Aorta (tissue), 5 donors: ENCODE measurements at regions not wholly inside any gene's neighbourhood (a gene's known extent, or its start where the extent isn't known, plus 50 kb on each side); places are given as distances from the start of the nearest gene placed in this dataset.
A peak's percentile ranks its signal among the peaks of the same experiment; 100 is the strongest.

Experiments used
- ATAC-seq: fragments of 200-7000 bp; cut with Tn5 transposase; one replicate; pipeline ENCODE4 v1.9.1; 2022; ENCODE audit warnings: moderate library complexity; ENCODE audit not compliant: low FRiP score
- DNase-seq, 2 donors: peaks; one replicate each; pipeline ENCODE4 v3.0.0-alpha.2; 2020
- H3K27ac ChIP-seq, 2 donors: one replicate each; pipeline ENCODE4 v1.5.1; 2013; ENCODE audit warnings: low read length in 2 of 2, mild to moderate bottlenecking in 2 of 2, moderate library complexity in 2 of 2, control low read depth in 1 of 2, inconsistent platforms in 1 of 2, low read depth in 1 of 2
- H3K27me3 ChIP-seq, 2 donors: one replicate each; pipeline ENCODE4 v1.6.1; 2013; ENCODE audit warnings: control low read depth in 1 of 2, low read length in 1 of 2, mild to moderate bottlenecking in 1 of 2, moderate library complexity in 1 of 2; ENCODE audit not compliant: insufficient read depth in 2 of 2, control insufficient read depth in 1 of 2
- H3K36me3 ChIP-seq, 2 donors: one replicate each; pipeline ENCODE4 v1.6.1; 2013; ENCODE audit warnings: control low read depth in 1 of 2, low read length in 1 of 2, mild to moderate bottlenecking in 1 of 2; ENCODE audit not compliant: insufficient read depth in 2 of 2, control insufficient read depth in 1 of 2
- H3K4me1 ChIP-seq, 2 donors: one replicate each; pipeline ENCODE4 v1.6.1; 2013; ENCODE audit warnings: low read length in 2 of 2, control low read depth in 1 of 2, mild to moderate bottlenecking in 1 of 2, moderate library complexity in 1 of 2; ENCODE audit not compliant: insufficient read depth in 2 of 2, control insufficient read depth in 1 of 2
- H3K4me3 ChIP-seq, 2 donors: one replicate each; pipeline ENCODE4 v1.5.1; 2013; ENCODE audit warnings: low read length in 2 of 2, control low read depth in 1 of 2, mild to moderate bottlenecking in 1 of 2
- H3K9me3 ChIP-seq: one replicate; pipeline ENCODE4 v1.6.1; 2013; ENCODE audit warnings: mild to moderate bottlenecking, low read length; ENCODE audit not compliant: control insufficient read depth
- WGBS, 2 donors: extraction: QIAGEN DNeasy Blood & Tissue Kit; methylation state at CpG; one replicate each; pipeline ENCODE4 v1.1.7; 2013; 5-methylcytosine and 5-hydroxymethylcytosine counted together
- intact Hi-C, 2 donors: fragments of 100-400 bp; cut with DNase I; formaldehyde crosslinking; loops; one replicate each; pipeline versions ENCODE4 v1.14.2 to v1.15.0; 2022
- donor health status: healthy with polysubstance abuse.
- donor health status: Bipolar disorder and iron deficiency.
- donor health status: DM: no; HTN: no; CAD: no.
- donor health status: DM: no; HTN: no; CAD: no.
- donor health status: DM: yes; HTN: yes; CAD: no.

DNA sequence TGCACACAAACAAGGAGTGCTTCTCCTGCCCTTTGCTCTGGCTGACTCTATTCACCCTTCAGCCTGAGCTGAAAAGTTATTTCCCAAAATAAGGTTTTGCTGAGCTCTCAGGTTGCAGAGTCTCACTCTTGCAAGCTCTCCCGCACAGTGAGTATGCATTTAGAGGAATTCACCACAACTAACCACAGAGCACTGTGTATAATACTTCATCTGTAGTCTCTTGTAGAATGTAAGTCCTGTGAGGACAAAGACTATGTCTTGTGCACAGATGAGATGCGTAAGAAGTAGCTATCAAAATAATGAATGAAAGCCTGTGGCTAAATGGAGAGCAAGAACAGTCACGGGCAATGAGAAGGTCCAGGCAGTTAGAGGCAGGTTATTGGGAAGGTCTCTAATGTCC, 156.5 kb upstream of the SLCO3A1 start:
- Histone ChIP-seq H3K4me3 (no peak overlapping the region), H3K9me3 (no peaks in the 10 kb centered on the region), H3K4me1 (no peaks in the 10 kb centered on the region), H3K27me3 (no peaks in the 10 kb centered on the region), H3K27ac (no peak overlapping the region), H3K36me3 (no peaks in the 10 kb centered on the region)
- no peak for DNase-seq
- 82 to 85% methylated on average over 3 of the region's 3 CpGs for WGBS, 2 donors
- ATAC-seq = no peak
- intact Hi-C loops = loop anchor here in 1 of 2 donors (5.0 kb wide), 1 partner anchor 155 kb away; the partner anchor contains the start of gene SLCO3A1

GRCh38 chr15:91698241-91698640, 155.3 kb upstream of the SLCO3A1 start:
- H3K27ac ChIP-seq = no peak overlapping the region
- WGBS, 2 donors = 83 to 85% methylated on average over 4 of the region's 4 CpGs
- H3K4me3 ChIP-seq = no peak overlapping the region
- no peak for ATAC-seq
- no peaks in the 10 kb centered on the region for H3K36me3 ChIP-seq
- no peak for DNase-seq
- intact Hi-C loops = loop anchor here in 1 of 2 donors (5.0 kb wide), 1 partner anchor 154 kb away; the partner anchor contains the start of gene SLCO3A1
- H3K4me1 ChIP-seq = no peaks in the 10 kb centered on the region
- no peaks in the 10 kb centered on the region for H3K27me3 ChIP-seq
- H3K9me3 ChIP-seq = no peaks in the 10 kb centered on the region

- intact Hi-C loops = loop anchor here (5.0 to 10.0 kb wide), 2 partner anchors 153 to 385 kb away; partner anchors contain the start of gene SLCO3A1 (in 1 of the 2)
Measured at GRCh38 chr15:91699741-91700140, 153.8 kb upstream of the SLCO3A1 start.

GRCh38 chr15:91703274-91703673, 150.2 kb upstream of the SLCO3A1 start:
- DNase-seq (no peak), ATAC-seq (no peak)
- WGBS, 2 donors = 92 to 93% methylated on average over 2 of the region's 2 CpGs
- Histone ChIP-seq H3K36me3 (no peaks in the 10 kb centered on the region), H3K4me1 (no peaks in the 10 kb centered on the region), H3K9me3 (no peaks in the 10 kb centered on the region), H3K4me3 (no peak overlapping the region), H3K27ac (no peak overlapping the region), H3K27me3 (no peaks in the 10 kb centered on the region)
- intact Hi-C loops = loop anchor here in 1 of 2 donors (10.0 kb wide), 1 partner anchor 382 kb away; no protein-coding TSS in a partner anchor

More at GRCh38 chr15:91699741-91700140, 153.8 kb upstream of the SLCO3A1 start:
- H3K4me3 ChIP-seq = no peak overlapping the region
- DNase-seq (no peak), ATAC-seq (no peak)
- H3K9me3 ChIP-seq = no peaks in the 10 kb centered on the region
- H3K4me1 ChIP-seq = no peaks in the 10 kb centered on the region
- H3K27ac ChIP-seq = no peak overlapping the region
- WGBS, 2 donors = 55 to 80% methylated on average over 1 of the region's 1 CpG
- H3K36me3 ChIP-seq = no peaks in the 10 kb centered on the region
- H3K27me3 ChIP-seq = no peaks in the 10 kb centered on the region

GRCh38 chr15:91704343-91704742, 149.2 kb upstream of the SLCO3A1 start:
- intact Hi-C loops = loop anchor here in 1 of 2 donors (10.0 kb wide), 1 partner anchor 380 kb away; no protein-coding TSS in a partner anchor
- H3K4me1 ChIP-seq = no peaks in the 10 kb centered on the region
- H3K4me3 ChIP-seq = no peak overlapping the region
- no peak overlapping the region for H3K27ac ChIP-seq
- DNase-seq = no peak
- no peaks in the 10 kb centered on the region for H3K36me3 ChIP-seq
- ATAC-seq = no peak
- H3K9me3 ChIP-seq = no peaks in the 10 kb centered on the region
- 15 to 19% methylated on average over 5 of the region's 5 CpGs for WGBS, 2 donors
- H3K27me3 ChIP-seq = no peaks in the 10 kb centered on the region

- H3K36me3 ChIP-seq = no peaks in the 10 kb centered on the region
- H3K27me3 ChIP-seq = no peaks in the 10 kb centered on the region
- no peak overlapping the region for H3K27ac ChIP-seq
- no peaks in the 10 kb centered on the region for H3K9me3 ChIP-seq
- peak; percentile 86 for ATAC-seq
- DNase-seq = peak; percentile 84 to 87
- WGBS, 2 donors = 21 to 22% methylated on average over 9 of the region's 9 CpGs
- intact Hi-C loops = loop anchor here (5.0 to 10.0 kb wide), 2 partner anchors 376 to 378 kb away; no protein-coding TSS in a partner anchor
- H3K4me1 ChIP-seq = no peaks in the 10 kb centered on the region
- no peak overlapping the region for H3K4me3 ChIP-seq
Measured at GRCh38 chr15:91706322-91707032, 147.0 kb upstream of the SLCO3A1 start.

DNA sequence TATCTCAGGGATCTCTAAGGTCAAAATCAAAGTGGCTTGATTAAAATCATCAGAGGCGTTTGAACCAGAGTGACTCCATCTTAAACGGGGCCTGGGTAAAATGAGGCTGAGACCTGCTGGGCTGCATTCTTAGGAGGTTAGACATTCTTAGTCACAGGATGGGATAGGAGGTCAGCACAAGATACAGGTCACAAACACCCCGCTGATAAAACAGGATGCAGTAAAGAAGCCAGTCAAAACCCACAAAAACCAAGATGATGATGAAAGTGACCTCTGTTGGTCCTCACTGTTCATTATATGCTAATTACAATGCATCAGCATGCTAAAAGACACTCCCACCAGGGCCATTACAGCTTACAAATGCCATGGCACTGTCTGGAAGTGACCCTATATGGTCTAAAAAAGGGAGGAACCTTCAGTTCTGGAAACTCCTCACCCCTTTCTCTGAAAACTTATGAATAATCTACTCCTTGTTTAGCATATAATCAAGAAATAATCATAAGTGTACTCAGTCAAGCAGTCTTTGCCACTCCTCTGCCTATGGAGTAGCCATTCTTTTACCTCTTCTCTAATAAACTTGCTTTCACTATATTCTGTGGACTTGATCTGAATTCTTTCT, 143.3 kb upstream of the SLCO3A1 start:
- Histone ChIP-seq H3K4me3 (no peak overlapping the region), H3K36me3 (no peaks in the 10 kb centered on the region), H3K27ac (no peak overlapping the region), H3K4me1 (no peaks in the 10 kb centered on the region), H3K27me3 (no peaks in the 10 kb centered on the region), H3K9me3 (no peaks in the 10 kb centered on the region)
- 82 to 87% methylated on average over 3 of the region's 3 CpGs for WGBS, 2 donors
- intact Hi-C loops = loop anchor here in 1 of 2 donors (10.0 kb wide), 2 partner anchors 65 to 135 kb away; no protein-coding TSS in a partner anchor
- no peak for DNase-seq
- ATAC-seq = no peak

GRCh38 chr15:91711384-91712033, 142.0 kb upstream of the SLCO3A1 start:
- intact Hi-C loops = loop anchor here in 1 of 2 donors (10.0 kb wide), 2 partner anchors 63 to 133 kb away; no protein-coding TSS in a partner anchor

More at GRCh38 chr15:91711384-91712033, 142.0 kb upstream of the SLCO3A1 start:
- 74 to 79% methylated on average over 9 of the region's 9 CpGs for WGBS, 2 donors
- no peaks in the 10 kb centered on the region for H3K4me1 ChIP-seq
- no peaks in the 10 kb centered on the region for H3K36me3 ChIP-seq
- H3K4me3 ChIP-seq = no peak overlapping the region
- H3K27ac ChIP-seq = no peak overlapping the region
- H3K27me3 ChIP-seq = peaks cover 0 to 1% of the 10 kb centered on the region in 2 donors
- H3K9me3 ChIP-seq = no peaks in the 10 kb centered on the region
- DNase-seq (no peak), ATAC-seq (no peak)
